Epithelial cell of proximal tubule (primary cell): ENCODE measurements at regions not wholly inside any gene's neighbourhood (a gene's known extent, or its start where the extent isn't known, plus 50 kb on each side); places are given as distances from the start of the nearest gene placed in this dataset.

Experiments
- DNase-seq: peaks from one replicate; pipeline ENCODE4 v3.0.0-alpha.2; 2011; ENCODE audit warnings: low read depth
- H3K4me3 ChIP-seq: 2 replicates; pipeline ENCODE4 v1.5.1; 2011; ENCODE audit warnings: low read depth, mild to moderate bottlenecking, low read length
- TF ChIP-seq, protein P1 (sequence below): conservative IDR thresholded peaks from 2 replicates; pipeline ENCODE4 v1.5.1; 2012; ENCODE audit warnings: low read depth, mild to moderate bottlenecking, low read length

- H3K4me3 ChIP-seq: no peak overlapping the region
- DNase-seq: no peak
- TF ChIP-seq, protein P1, sequence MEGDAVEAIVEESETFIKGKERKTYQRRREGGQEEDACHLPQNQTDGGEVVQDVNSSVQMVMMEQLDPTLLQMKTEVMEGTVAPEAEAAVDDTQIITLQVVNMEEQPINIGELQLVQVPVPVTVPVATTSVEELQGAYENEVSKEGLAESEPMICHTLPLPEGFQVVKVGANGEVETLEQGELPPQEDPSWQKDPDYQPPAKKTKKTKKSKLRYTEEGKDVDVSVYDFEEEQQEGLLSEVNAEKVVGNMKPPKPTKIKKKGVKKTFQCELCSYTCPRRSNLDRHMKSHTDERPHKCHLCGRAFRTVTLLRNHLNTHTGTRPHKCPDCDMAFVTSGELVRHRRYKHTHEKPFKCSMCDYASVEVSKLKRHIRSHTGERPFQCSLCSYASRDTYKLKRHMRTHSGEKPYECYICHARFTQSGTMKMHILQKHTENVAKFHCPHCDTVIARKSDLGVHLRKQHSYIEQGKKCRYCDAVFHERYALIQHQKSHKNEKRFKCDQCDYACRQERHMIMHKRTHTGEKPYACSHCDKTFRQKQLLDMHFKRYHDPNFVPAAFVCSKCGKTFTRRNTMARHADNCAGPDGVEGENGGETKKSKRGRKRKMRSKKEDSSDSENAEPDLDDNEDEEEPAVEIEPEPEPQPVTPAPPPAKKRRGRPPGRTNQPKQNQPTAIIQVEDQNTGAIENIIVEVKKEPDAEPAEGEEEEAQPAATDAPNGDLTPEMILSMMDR: no peak
Measured at GRCh38 chr14:34259996-34260395, 202.0 kb downstream of the SPTSSA start.

GRCh38 chr14:34258318-34258717, 203.7 kb downstream of the SPTSSA start:
- DNase-seq: no peak
- TF ChIP-seq, protein P1: no peak
- no peak overlapping the region for H3K4me3 ChIP-seq

DNA sequence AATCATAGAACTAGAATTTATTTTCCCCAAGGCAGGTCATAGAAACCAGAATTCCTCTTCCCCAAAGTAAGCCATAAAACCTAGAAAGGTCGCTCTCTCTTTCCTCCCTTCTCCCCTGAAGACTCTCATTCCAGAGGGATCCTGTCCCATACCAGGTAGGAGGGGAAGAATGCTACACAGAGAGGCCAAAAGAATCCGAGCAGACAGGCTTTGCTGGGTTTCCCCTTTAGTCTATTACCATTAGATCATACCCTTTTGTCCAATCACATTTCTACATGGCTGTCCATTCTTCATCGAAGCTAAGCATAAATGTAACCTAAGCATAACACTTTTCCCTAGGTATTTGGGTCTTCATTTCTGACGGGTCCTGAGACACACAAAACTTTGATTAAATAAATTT, 204.5 kb downstream of the SPTSSA start:
- TF ChIP-seq, protein P1: no peak
- no peak overlapping the region for H3K4me3 ChIP-seq
- DNase-seq: no peak

DNA sequence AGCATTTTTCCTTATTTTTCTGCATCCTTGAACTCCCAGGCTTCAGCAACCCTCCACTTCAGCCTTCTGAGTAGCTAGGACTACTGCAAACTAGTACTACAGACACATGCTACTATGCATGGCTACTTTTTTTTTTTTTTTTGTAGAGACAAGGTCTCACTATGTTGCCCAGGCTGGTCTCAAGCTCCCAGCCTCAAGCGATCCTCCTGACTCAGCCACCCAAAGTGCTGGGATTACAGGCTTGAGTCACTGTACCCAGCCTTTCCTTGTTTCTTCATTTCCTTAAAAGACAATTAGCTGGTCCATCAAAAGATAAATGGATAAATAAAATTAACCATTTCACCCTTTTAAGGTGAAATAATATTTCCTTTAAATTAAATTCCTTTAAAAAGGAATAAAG, 205.8 kb downstream of the SPTSSA start:
- no peak for DNase-seq
- TF ChIP-seq, protein P1: no peak
- no peak overlapping the region for H3K4me3 ChIP-seq

GRCh38 chr14:34254571-34254970, 207.5 kb downstream of the SPTSSA start:
- DNase-seq: no peak
- no peak overlapping the region for H3K4me3 ChIP-seq
- TF ChIP-seq, protein P1: no peak

- TF ChIP-seq, protein P1: no peak
- no peak for DNase-seq
- H3K4me3 ChIP-seq: no peak overlapping the region
Measured at GRCh38 chr14:34254031-34254430, 208.0 kb downstream of the SPTSSA start.

GRCh38 chr14:34252227-34252626, 209.8 kb downstream of the SPTSSA start:
- TF ChIP-seq, protein P1: no peak
- H3K4me3 ChIP-seq: no peak overlapping the region
- no peak for DNase-seq
